ENCODE measurements at regions not wholly inside any gene's neighbourhood (a gene's known extent, or its start where the extent isn't known, plus 50 kb on each side); places are given as distances from the start of the nearest gene placed in this dataset.

- no peak for ATAC-seq
- H3K27me3 Mint-ChIP-seq (ENCODE audit: low read depth), result no peaks in the 10 kb centered on the region
- DNase-seq, result no peak
- H3K36me3 Mint-ChIP-seq (ENCODE audit: insufficient read depth), result no peaks in the 10 kb centered on the region
- H3K4me1 Mint-ChIP-seq (ENCODE audit: low read depth), result no peaks in the 10 kb centered on the region
- H3K4me3 Mint-ChIP-seq, result no peak overlapping the region
- peaks cover 4% of the 10 kb centered on the region for H3K9me3 Mint-ChIP-seq
Observed at GRCh38 chr5:8137941-8138550, 269.1 kb downstream of the MTRR start.

- H3K4me1 Mint-ChIP-seq (ENCODE audit: low read depth), result no peaks in the 10 kb centered on the region
- no peak for ATAC-seq
- no peak for DNase-seq
- peaks cover 4% of the 10 kb centered on the region for H3K9me3 Mint-ChIP-seq
- H3K27me3 Mint-ChIP-seq (ENCODE audit: low read depth), result no peaks in the 10 kb centered on the region
- no peaks in the 10 kb centered on the region for H3K36me3 Mint-ChIP-seq (ENCODE audit: insufficient read depth)
- no peak overlapping the region for H3K4me3 Mint-ChIP-seq
Observed at GRCh38 chr5:8138884-8139283, 269.9 kb downstream of the MTRR start.

DNA sequence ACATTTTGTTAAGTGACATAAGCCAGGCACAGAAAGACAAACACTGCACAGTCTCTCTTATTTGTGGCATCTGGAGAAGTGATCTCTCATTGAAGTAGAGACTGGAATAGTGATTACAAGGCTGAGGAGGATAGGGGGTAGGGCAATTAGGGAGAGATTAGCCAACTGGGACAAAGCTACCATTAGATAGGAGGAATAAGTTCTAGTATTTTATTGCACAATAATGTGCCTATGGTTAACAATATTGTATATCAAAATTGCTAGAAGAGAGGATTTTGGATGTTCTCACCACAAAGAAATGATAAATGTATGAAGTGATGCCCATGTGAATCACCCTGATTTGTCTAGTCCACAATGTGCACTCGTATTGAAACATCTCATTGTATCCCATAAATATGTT lies 281.8 kb downstream of the MTRR start:
- H3K4me1 Mint-ChIP-seq (ENCODE audit: low read depth), result no peaks in the 10 kb centered on the region

DNA sequence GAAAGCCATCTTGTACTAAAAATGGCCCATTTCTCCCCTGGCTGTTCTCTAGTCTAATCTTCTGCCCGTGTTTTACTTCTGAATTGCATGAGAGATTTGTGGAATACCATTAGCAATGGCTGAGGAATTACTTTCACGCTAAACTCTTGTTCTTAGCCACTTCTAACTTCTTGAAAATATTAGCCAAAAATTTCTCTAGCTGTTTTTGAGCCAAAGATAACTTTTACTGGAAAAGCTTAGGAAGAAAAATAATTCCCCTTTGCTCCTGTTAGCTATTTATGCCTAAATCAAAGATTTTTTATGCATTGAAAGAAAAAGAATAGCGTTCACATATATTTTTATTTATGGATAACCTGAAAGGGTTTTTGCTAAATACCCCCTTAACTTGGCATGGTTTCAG lies 287.8 kb downstream of the MTRR start:
- no peaks in the 10 kb centered on the region for H3K27me3 Mint-ChIP-seq (ENCODE audit: low read depth)
- DNase-seq (no peak), ATAC-seq (no peak)
- H3K4me1 Mint-ChIP-seq (ENCODE audit: low read depth), result no peaks in the 10 kb centered on the region
- no peak overlapping the region for H3K4me3 Mint-ChIP-seq
- peaks cover 3% of the 10 kb centered on the region for H3K9me3 Mint-ChIP-seq
- no peaks in the 10 kb centered on the region for H3K36me3 Mint-ChIP-seq (ENCODE audit: insufficient read depth)

More for the DNA sequence above, 281.8 kb downstream of the MTRR start:
- H3K4me3 Mint-ChIP-seq, result no peak overlapping the region
- no peaks in the 10 kb centered on the region for H3K36me3 Mint-ChIP-seq (ENCODE audit: insufficient read depth)
- DNase-seq (no peak), ATAC-seq (no peak)
- H3K9me3 Mint-ChIP-seq, result peaks cover 3% of the 10 kb centered on the region
- no peaks in the 10 kb centered on the region for H3K27me3 Mint-ChIP-seq (ENCODE audit: low read depth)

DNA sequence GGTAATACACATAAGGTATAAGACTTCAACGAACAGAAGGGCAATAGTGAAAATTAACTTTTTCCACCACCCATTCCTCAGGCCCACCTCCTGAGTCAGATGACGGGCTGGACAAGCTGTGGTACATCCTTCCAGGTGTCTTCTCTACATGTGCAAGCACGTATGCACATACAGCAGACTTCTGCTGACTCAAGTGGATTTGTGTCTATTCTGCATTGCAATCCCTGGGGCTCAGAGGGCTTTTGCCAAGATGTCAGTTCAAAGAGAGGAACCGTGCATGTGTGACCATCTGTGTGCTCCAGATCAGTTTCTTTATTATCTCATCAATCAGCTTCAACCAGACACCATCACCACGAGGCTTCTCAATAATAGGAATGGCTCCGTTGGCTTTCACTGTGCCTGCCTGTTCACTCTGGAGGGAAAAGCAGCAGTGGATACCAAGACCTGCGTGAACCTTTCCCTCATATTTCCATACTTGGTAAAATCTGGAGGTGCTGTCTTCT lies 288.4 kb downstream of the MTRR start:
- Mint-ChIP-seq H3K27me3 (ENCODE audit: low read depth) (no peaks in the 10 kb centered on the region), H3K36me3 (ENCODE audit: insufficient read depth) (no peaks in the 10 kb centered on the region), H3K4me3 (no peak overlapping the region), H3K9me3 (peaks cover 3% of the 10 kb centered on the region), H3K4me1 (ENCODE audit: low read depth) (no peaks in the 10 kb centered on the region)
- ATAC-seq (no peak), DNase-seq (no peak)

- DNase-seq (no peak), ATAC-seq (no peak)
- Mint-ChIP-seq H3K4me1 (ENCODE audit: low read depth) (no peaks in the 10 kb centered on the region), H3K27me3 (ENCODE audit: low read depth) (no peaks in the 10 kb centered on the region), H3K36me3 (ENCODE audit: insufficient read depth) (no peaks in the 10 kb centered on the region), H3K9me3 (no peaks in the 10 kb centered on the region), H3K4me3 (no peak overlapping the region)
Observed at GRCh38 chr5:8176101-8176693, 307.2 kb downstream of the MTRR start.

DNA sequence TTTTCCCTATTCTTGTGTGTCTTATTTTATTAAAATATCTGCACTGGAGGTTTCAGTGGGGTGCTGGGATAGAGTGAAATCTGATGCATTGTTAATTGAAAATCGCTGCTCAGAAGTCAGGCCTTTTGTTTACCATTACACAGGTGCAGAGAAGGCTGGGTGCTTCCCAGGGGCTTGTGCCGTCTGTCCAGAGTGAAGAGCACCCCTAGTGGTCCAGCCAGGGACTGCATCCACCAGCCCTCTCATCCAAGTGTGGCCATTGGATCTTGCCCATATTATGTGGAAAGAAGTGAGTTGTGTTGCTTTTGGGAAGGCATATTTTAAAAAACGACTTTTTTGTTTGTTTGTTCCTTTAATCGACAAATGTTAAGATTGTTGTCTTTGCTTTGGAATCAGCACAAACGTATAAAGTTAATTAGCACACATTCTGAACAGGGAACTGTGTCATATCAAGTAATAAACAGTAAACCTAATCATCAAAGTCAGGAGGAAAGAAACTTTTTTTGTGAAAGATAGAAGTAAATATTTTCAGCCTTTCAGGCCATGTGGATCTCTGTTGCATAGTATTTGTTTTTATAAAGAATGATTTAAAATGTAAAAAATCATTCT lies 315.6 kb downstream of the MTRR start:
- ATAC-seq, result no peak
- H3K4me1 Mint-ChIP-seq (ENCODE audit: low read depth), result no peaks in the 10 kb centered on the region
- H3K36me3 Mint-ChIP-seq (ENCODE audit: insufficient read depth), result no peaks in the 10 kb centered on the region
- peaks cover 5% of the 10 kb centered on the region for H3K9me3 Mint-ChIP-seq
- no peak for DNase-seq
- H3K27me3 Mint-ChIP-seq (ENCODE audit: low read depth), result peaks cover 4% of the 10 kb centered on the region
- no peak overlapping the region for H3K4me3 Mint-ChIP-seq

DNA sequence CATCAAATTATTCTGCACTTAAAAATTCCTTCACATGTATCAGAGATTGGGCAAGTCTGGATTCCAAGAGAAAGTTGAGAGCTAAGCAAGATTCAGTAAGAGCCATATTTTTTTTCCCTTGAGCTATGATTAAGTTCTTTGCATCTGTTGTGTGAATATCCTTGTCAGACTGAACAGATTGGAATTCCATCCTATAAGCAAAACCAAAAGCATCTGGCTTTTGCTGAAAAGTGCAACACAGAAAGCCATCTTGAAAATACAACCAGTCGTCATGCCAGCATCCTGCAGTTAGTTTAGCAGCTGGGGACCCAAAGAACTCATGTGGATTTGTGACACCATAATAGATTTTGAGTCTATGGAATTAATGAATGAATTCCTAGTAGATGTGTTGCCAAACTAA lies 316.9 kb downstream of the MTRR start:
- no peaks in the 10 kb centered on the region for H3K36me3 Mint-ChIP-seq (ENCODE audit: insufficient read depth)
- ATAC-seq (no peak), DNase-seq (no peak)
- H3K9me3 Mint-ChIP-seq, result peaks cover 5% of the 10 kb centered on the region
- no peaks in the 10 kb centered on the region for H3K4me1 Mint-ChIP-seq (ENCODE audit: low read depth)
- H3K27me3 Mint-ChIP-seq (ENCODE audit: low read depth), result peaks cover 4% of the 10 kb centered on the region
- H3K4me3 Mint-ChIP-seq, result no peak overlapping the region

DNA sequence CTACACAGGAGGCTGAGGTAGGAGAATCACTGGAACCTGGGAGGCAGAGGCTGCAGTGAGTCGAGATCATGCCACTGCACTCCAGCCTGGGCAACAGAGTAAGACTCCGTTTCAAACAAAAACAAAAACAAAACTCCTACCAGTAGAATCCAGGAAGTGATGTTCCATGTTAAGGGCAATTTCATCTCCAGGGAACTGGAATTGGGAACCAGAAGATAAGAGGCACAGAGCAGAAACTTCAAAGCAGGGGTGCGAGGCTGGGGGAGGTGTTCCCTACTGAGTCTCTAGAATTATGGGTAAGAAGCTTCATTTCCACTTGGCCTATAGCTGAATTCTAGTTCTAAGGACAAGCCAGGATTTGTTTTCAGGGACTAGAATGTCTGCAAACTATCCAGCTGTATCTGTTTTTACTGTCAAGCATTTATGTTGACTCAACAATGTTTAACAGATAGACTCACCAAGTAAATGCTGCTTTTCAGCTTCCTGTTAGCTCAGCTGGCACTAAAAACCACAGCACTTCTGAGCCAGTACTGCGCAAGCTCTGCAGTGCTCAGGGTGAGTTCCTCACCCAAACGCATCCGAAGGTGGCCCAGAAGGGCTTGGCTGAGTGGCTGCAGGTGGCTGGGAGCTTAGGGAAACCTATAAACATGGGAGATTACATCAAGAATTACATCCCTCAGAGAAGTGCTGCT lies 320.1 kb downstream of the MTRR start:
- ATAC-seq, result no peak
- Mint-ChIP-seq H3K4me3 (no peak overlapping the region), H3K9me3 (peaks cover 13% of the 10 kb centered on the region), H3K36me3 (ENCODE audit: insufficient read depth) (no peaks in the 10 kb centered on the region), H3K27me3 (ENCODE audit: low read depth) (peaks cover 4% of the 10 kb centered on the region), H3K4me1 (ENCODE audit: low read depth) (no peaks in the 10 kb centered on the region)
- no peak for DNase-seq

- H3K9me3 Mint-ChIP-seq, result peaks cover 8% of the 10 kb centered on the region
- H3K4me1 Mint-ChIP-seq (ENCODE audit: low read depth), result no peaks in the 10 kb centered on the region
- H3K36me3 Mint-ChIP-seq (ENCODE audit: insufficient read depth), result no peaks in the 10 kb centered on the region
- no peak overlapping the region for H3K4me3 Mint-ChIP-seq
- ATAC-seq (no peak), DNase-seq (no peak)
- H3K27me3 Mint-ChIP-seq (ENCODE audit: low read depth), result no peaks in the 10 kb centered on the region
Observed at GRCh38 chr5:8192840-8193239, 323.9 kb downstream of the MTRR start.

DNA sequence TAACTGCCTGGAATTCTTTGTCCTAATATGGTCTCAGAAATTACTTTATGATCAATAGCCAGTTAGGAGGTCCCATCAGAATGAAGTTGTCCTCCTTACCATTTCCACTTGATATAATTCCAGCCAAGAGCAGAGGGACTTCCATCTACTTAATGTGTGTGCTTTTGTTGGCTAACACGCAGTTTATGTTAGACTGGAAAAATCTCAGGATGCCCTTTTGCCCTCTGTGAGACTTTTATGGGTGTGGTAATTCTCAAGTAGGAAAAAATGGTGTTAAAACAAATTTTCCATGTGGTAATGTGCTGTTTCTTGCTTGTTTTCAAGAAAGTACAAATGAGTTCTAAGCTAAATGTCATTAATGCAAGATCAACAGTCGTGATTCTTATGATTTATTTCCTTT lies 327.1 kb downstream of the MTRR start:
- Mint-ChIP-seq H3K9me3 (peaks cover 11% of the 10 kb centered on the region), H3K4me1 (ENCODE audit: low read depth) (no peaks in the 10 kb centered on the region), H3K4me3 (no peak overlapping the region), H3K27me3 (ENCODE audit: low read depth) (no peaks in the 10 kb centered on the region), H3K36me3 (ENCODE audit: insufficient read depth) (no peaks in the 10 kb centered on the region)
- ATAC-seq, result no peak
- DNase-seq, result no peak

- no peak for DNase-seq
- peaks cover 5% of the 10 kb centered on the region for H3K9me3 Mint-ChIP-seq
- no peaks in the 10 kb centered on the region for H3K27me3 Mint-ChIP-seq (ENCODE audit: low read depth)
- H3K4me1 Mint-ChIP-seq (ENCODE audit: low read depth), result no peaks in the 10 kb centered on the region
- no peaks in the 10 kb centered on the region for H3K36me3 Mint-ChIP-seq (ENCODE audit: insufficient read depth)
- no peak for ATAC-seq
- no peak overlapping the region for H3K4me3 Mint-ChIP-seq
Observed at GRCh38 chr5:8208307-8208706, 339.4 kb downstream of the MTRR start.

DNA sequence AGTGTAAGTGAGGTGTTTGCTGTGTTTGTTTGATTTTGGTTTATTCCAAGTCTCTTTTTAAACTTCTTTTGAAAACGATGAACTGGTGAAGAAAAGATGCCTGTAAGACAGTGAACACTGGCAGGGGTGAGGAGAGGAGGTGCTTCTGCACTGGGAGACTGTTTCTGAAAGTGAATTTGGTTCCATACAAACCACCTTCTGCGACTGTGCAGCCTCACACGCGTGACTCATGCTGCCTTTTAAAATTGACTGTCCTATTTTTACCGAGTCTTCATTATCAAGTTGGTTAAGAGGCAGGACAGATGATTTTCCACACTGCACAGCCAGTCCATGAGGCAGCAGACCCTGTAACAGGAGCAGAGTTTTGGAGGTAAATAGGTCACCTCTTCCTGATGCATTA lies 340.6 kb downstream of the MTRR start:
- no peaks in the 10 kb centered on the region for H3K27me3 Mint-ChIP-seq (ENCODE audit: low read depth)
- no peak overlapping the region for H3K4me3 Mint-ChIP-seq
- ATAC-seq (no peak), DNase-seq (no peak)
- no peaks in the 10 kb centered on the region for H3K9me3 Mint-ChIP-seq
- no peaks in the 10 kb centered on the region for H3K36me3 Mint-ChIP-seq (ENCODE audit: insufficient read depth)
- H3K4me1 Mint-ChIP-seq (ENCODE audit: low read depth), result no peaks in the 10 kb centered on the region

GRCh38 chr5:8213701-8214240 lies 344.8 kb downstream of the MTRR start:
- no peaks in the 10 kb centered on the region for H3K4me1 Mint-ChIP-seq (ENCODE audit: low read depth)
- no peaks in the 10 kb centered on the region for H3K36me3 Mint-ChIP-seq (ENCODE audit: insufficient read depth)
- H3K4me3 Mint-ChIP-seq, result no peak overlapping the region
- H3K27me3 Mint-ChIP-seq (ENCODE audit: low read depth), result no peaks in the 10 kb centered on the region
- ATAC-seq, result no peak
- DNase-seq, result no peak
- no peaks in the 10 kb centered on the region for H3K9me3 Mint-ChIP-seq
